Loucy (cell line): ENCODE measurements at regions not wholly inside any gene's neighbourhood (a gene's known extent, or its start where the extent isn't known, plus 50 kb on each side); places are given as distances from the start of the nearest gene placed in this dataset.

Source experiments
- EZH2phosphoT487 ChIP-seq: fragments of 200-600 bp; IDR thresholded peaks from 2 replicates; pipeline ENCODE4 v1.6.1; 2018; ENCODE audit warnings: antibody characterized with exemption, mild to moderate bottlenecking, moderate library complexity, borderline replicate concordance
- TF ChIP-seq, protein P1 (sequence below): fragments of 200-600 bp; sonication (generic); conservative IDR thresholded peaks from 2 replicates; pipeline ENCODE4 v1.5.1; 2014; ENCODE audit warnings: mild to moderate bottlenecking, antibody characterized with exemption, low read length

DNA sequence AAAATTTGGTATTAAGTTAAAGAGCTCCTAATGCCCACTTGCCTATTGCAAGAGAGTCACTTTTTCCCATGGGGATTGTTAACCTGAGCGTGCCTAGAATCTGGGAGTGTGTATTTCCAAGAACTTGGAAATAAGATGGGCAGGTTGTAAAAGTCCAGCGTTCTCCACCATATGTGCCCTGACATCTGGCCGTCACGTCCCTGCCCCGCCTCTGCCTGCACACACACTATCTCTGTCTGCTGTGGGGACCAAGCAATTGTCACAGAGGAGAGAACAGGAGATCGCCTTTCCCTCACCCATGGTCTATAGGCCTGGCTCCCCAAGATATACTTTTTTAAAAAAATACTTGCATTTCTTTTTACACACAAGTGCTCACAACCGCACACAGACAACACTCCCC, 396.5 kb upstream of the PFKP start:
- TF ChIP-seq, protein P1, sequence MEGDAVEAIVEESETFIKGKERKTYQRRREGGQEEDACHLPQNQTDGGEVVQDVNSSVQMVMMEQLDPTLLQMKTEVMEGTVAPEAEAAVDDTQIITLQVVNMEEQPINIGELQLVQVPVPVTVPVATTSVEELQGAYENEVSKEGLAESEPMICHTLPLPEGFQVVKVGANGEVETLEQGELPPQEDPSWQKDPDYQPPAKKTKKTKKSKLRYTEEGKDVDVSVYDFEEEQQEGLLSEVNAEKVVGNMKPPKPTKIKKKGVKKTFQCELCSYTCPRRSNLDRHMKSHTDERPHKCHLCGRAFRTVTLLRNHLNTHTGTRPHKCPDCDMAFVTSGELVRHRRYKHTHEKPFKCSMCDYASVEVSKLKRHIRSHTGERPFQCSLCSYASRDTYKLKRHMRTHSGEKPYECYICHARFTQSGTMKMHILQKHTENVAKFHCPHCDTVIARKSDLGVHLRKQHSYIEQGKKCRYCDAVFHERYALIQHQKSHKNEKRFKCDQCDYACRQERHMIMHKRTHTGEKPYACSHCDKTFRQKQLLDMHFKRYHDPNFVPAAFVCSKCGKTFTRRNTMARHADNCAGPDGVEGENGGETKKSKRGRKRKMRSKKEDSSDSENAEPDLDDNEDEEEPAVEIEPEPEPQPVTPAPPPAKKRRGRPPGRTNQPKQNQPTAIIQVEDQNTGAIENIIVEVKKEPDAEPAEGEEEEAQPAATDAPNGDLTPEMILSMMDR, result no peak
- TF ChIP-seq EZH2phosphoT487, result no peak
